PFSK-1 (cell line): ENCODE measurements at regions not wholly inside any gene's neighbourhood (a gene's known extent, or its start where the extent isn't known, plus 50 kb on each side); places are given as distances from the start of the nearest gene placed in this dataset.

Experiments used
- FOXP2 ChIP-seq: optimal IDR thresholded peaks from 2 replicates; pipeline ENCODE3; 2011; ENCODE audit warnings: borderline replicate concordance, control low read depth, inconsistent platforms; ENCODE audit not compliant: insufficient read depth; ENCODE audit errors: extremely low read length, extremely low read depth
- POLR2AphosphoS5 ChIP-seq: IDR thresholded peaks from 2 replicates; pipeline ENCODE4 v1.6.1; 2012; ENCODE audit warnings: low read depth, mild to moderate bottlenecking, control low read depth, low read length, moderate library complexity
- SIN3A ChIP-seq: IDR thresholded peaks from 2 replicates; pipeline ENCODE4 v1.6.1; 2012; ENCODE audit warnings: mild to moderate bottlenecking, low read length, moderate library complexity, borderline replicate concordance; ENCODE audit not compliant: insufficient read depth
- TAF1 ChIP-seq: IDR thresholded peaks from 2 replicates; pipeline ENCODE4 v1.6.1; 2012; ENCODE audit warnings: low read length, control low read depth, borderline replicate concordance; ENCODE audit not compliant: insufficient read depth
- TF ChIP-seq, protein P1 (sequence below), 2 experiments: IDR thresholded peaks; 2 replicates each; pipeline versions ENCODE4 v1.6.1 to v1.8.0; 2011 to 2012; ENCODE audit warnings: low read depth in 2 of 2, low read length in 2 of 2, control low read depth in 1 of 2, inconsistent platforms in 1 of 2, mild to moderate bottlenecking in 1 of 2, moderate library complexity in 1 of 2; ENCODE audit not compliant: insufficient read depth in 1 of 2

GRCh38 chr2:104140361-104140760 lies 713.6 kb upstream of the POU3F3 start:
- TF ChIP-seq FOXP2 (no peak), TAF1 (no peak), SIN3A (no peak), POLR2AphosphoS5 (no peak)
- TF ChIP-seq, protein P1, sequence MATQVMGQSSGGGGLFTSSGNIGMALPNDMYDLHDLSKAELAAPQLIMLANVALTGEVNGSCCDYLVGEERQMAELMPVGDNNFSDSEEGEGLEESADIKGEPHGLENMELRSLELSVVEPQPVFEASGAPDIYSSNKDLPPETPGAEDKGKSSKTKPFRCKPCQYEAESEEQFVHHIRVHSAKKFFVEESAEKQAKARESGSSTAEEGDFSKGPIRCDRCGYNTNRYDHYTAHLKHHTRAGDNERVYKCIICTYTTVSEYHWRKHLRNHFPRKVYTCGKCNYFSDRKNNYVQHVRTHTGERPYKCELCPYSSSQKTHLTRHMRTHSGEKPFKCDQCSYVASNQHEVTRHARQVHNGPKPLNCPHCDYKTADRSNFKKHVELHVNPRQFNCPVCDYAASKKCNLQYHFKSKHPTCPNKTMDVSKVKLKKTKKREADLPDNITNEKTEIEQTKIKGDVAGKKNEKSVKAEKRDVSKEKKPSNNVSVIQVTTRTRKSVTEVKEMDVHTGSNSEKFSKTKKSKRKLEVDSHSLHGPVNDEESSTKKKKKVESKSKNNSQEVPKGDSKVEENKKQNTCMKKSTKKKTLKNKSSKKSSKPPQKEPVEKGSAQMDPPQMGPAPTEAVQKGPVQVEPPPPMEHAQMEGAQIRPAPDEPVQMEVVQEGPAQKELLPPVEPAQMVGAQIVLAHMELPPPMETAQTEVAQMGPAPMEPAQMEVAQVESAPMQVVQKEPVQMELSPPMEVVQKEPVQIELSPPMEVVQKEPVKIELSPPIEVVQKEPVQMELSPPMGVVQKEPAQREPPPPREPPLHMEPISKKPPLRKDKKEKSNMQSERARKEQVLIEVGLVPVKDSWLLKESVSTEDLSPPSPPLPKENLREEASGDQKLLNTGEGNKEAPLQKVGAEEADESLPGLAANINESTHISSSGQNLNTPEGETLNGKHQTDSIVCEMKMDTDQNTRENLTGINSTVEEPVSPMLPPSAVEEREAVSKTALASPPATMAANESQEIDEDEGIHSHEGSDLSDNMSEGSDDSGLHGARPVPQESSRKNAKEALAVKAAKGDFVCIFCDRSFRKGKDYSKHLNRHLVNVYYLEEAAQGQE (IDR thresholded peaks at IDR 0.05; ENCODE audit: insufficient read depth in 1 of 2, low read depth in 2 of 2, low read length in 2 of 2), result no peak

DNA sequence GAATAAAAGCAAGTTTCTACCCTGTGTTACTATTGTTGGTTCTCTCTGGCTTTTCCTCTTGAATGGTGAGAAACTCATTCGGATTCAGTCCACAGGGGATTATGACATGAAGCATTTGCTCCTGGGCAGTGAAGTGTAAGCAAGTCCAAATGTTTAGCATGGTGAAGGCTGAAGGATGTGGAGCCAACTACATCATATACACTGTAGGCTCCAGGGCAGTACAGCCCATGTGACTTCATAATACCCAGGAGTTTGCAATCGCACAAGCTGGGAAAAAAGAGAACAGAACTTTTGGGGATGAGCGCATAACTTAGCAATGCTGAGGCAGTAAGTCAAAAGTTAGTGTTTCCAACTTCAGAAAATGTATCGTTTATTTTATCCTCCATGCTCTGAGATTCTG lies 695.7 kb upstream of the POU3F3 start:
- TF ChIP-seq SIN3A, result no peak
- TF ChIP-seq POLR2AphosphoS5, result no peak
- no peak for TF ChIP-seq TAF1
- TF ChIP-seq FOXP2, result no peak
- TF ChIP-seq, protein P1 (IDR thresholded peaks at IDR 0.05; ENCODE audit: insufficient read depth in 1 of 2, low read depth in 2 of 2, low read length in 2 of 2), result no peak

DNA sequence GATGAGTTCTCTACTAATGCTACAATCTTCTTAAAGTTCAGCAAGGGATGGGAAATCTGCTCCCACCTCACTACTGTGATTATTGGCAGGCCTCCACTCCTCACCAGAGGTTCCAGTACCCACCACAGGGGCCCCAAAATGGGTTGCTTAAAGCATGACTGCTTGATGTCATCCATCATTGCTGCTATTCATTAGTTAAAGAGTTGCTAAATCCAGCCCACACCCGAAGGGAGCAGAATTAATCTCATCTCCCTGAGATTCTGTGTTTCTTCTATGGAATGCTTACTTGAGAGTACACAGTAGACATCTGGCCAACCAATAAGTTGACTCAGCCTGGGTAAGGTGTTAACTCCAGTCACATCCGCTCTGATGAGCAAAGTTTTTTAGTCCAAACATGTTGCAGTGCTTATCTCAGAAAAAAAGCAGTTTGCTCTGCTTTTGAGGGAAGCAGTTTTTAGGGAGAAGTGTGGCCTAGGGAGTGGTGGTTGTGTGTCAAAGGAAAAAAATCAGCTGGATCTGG lies 690.2 kb upstream of the POU3F3 start:
- TF ChIP-seq TAF1 (no peak), FOXP2 (no peak), POLR2AphosphoS5 (no peak), SIN3A (no peak)
- TF ChIP-seq, protein P1 (IDR thresholded peaks at IDR 0.05; ENCODE audit: insufficient read depth in 1 of 2, low read depth in 2 of 2, low read length in 2 of 2), result no peak

DNA sequence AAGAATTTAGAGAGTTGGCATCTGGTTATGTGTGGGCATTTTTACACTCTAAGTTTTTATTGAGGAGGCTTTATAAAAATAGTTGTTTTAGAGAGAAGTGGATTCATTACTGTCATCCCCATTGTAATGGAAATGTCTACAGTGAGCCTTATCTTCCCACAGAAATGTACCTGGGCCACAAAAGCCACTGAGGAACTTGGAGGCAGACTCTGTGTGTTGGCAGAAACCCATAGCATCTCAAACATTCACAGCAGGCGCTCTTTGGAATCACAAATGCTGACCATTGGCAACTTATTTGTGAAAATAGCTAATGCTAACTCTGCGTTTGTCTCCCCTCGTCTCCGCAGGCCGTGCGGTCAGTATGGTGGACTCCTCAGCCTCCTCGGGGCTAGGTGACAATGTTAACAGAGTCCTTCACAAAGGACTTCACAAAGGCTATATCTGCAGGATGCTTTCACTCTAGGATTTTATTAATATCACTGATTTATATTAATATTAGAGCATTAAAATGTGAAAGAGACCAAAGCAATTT lies 689.1 kb upstream of the POU3F3 start:
- TF ChIP-seq POLR2AphosphoS5, result no peak
- TF ChIP-seq TAF1, result no peak
- no peak for TF ChIP-seq FOXP2
- no peak for TF ChIP-seq SIN3A
- TF ChIP-seq, protein P1 (IDR thresholded peaks at IDR 0.05; ENCODE audit: insufficient read depth in 1 of 2, low read depth in 2 of 2, low read length in 2 of 2), result no peak

DNA sequence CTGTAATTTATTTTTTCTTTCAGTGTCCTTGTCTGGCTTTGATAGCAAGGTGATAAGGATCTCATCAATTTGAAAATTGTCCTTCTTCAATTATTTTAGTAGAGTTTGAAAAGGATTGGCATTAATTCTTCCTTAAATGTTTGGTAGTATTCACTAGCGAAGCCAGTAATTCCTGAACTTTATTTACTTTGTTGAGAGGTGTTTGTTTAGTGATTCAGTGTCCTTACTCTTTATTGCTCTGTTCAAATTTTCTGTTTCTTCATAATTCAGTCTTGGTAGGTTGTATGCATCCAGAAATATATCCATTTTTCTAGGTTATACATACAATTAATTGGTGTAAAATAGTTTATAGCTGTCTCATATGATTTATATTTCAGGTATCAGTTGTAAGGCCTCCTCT lies 676.7 kb upstream of the POU3F3 start:
- TF ChIP-seq, protein P1 (IDR thresholded peaks at IDR 0.05; ENCODE audit: insufficient read depth in 1 of 2, low read depth in 2 of 2, low read length in 2 of 2), result no peak
- TF ChIP-seq FOXP2 (no peak), TAF1 (no peak), SIN3A (no peak), POLR2AphosphoS5 (no peak)
